Neural cell (in vitro differentiated cells): ENCODE measurements at regions not wholly inside any gene's neighbourhood (a gene's known extent, or its start where the extent isn't known, plus 50 kb on each side); places are given as distances from the start of the nearest gene placed in this dataset.
"Not testable (repeated sequence)": the region's sequence is repeated elsewhere in the genome, so short reads cannot be mapped to it uniquely, and the experiment has no call there.

Experiments
- H2AFZ ChIP-seq: fragments of 200-600, 300-800 bp; sonication (generic), shearing (Covaris generic); 2 replicates; pipeline ENCODE4 v1.6.0; 2014; ENCODE audit warnings: low read depth, mild to moderate bottlenecking, antibody characterized with exemption, low read length, moderate library complexity
- H3F3A ChIP-seq: fragments of 200-600 bp; shearing (Covaris generic); 2 replicates; pipeline ENCODE4 v1.6.1; 2016; ENCODE audit warnings: mild to moderate bottlenecking, moderate library complexity, mixed read lengths, antibody characterized with exemption, low read length; ENCODE audit not compliant: insufficient read depth, poor library complexity, severe bottlenecking
- H3K27ac ChIP-seq: fragments of 200-600, 300-800 bp; sonication (generic), shearing (Covaris generic); 2 replicates; pipeline ENCODE4 v1.5.1; 2014; ENCODE audit warnings: mild to moderate bottlenecking, low read length, moderate library complexity
- H3K27me3 ChIP-seq: fragments of 300-800, 200-600 bp; sonication (generic), shearing (Covaris generic); 2 replicates; pipeline ENCODE4 v1.6.0; 2014; ENCODE audit warnings: mild to moderate bottlenecking, low read depth, low read length, moderate library complexity; ENCODE audit not compliant: insufficient read depth
- H3K36me3 ChIP-seq: fragments of 300-800, 200-600 bp; sonication (generic), shearing (Covaris generic); 2 replicates; pipeline ENCODE4 v1.5.1; 2014; ENCODE audit warnings: mild to moderate bottlenecking, antibody characterized with exemption, low read length, moderate library complexity; ENCODE audit not compliant: insufficient read depth
- H3K4me2 ChIP-seq: fragments of 300-800, 200-600 bp; sonication (generic), shearing (Covaris generic); 2 replicates; pipeline ENCODE4 v1.6.0; 2014; ENCODE audit warnings: mild to moderate bottlenecking, low read length
- H3K4me3 ChIP-seq: fragments of 300-800, 200-600 bp; sonication (generic), shearing (Covaris generic); 2 replicates; pipeline ENCODE4 v1.5.1; 2014; ENCODE audit warnings: mild to moderate bottlenecking, low read length, moderate library complexity
- H3K79me2 ChIP-seq: fragments of 200-600 bp; shearing (Covaris generic); replicated peaks from 2 replicates; pipeline ENCODE4 v1.6.0; 2014; ENCODE audit warnings: mild to moderate bottlenecking, low read length, moderate library complexity; ENCODE audit not compliant: insufficient read depth
- H3K9ac ChIP-seq: fragments of 300-800, 200-600 bp; sonication (generic), shearing (Covaris generic); 2 replicates; pipeline ENCODE4 v1.6.1; 2016; ENCODE audit warnings: mild to moderate bottlenecking, low read length, mixed read lengths
- H3K9me2 ChIP-seq: fragments of 200-600 bp; shearing (Covaris generic); 2 replicates; pipeline ENCODE4 v1.6.1; 2016; ENCODE audit warnings: mild to moderate bottlenecking, low read length, mixed read lengths; ENCODE audit not compliant: insufficient read depth
- H3K9me3 ChIP-seq: fragments of 200-600, 300-800 bp; sonication (generic), shearing (Covaris generic); 2 replicates; pipeline ENCODE4 v1.6.1; 2016; ENCODE audit warnings: mild to moderate bottlenecking, mixed run types, low read length, moderate library complexity, mixed read lengths
- H4K20me1 ChIP-seq: fragments of 200-600 bp; shearing (Covaris generic); 2 replicates; pipeline ENCODE4 v1.6.1; 2016; ENCODE audit warnings: mild to moderate bottlenecking, mixed run types; ENCODE audit not compliant: insufficient read depth
- EP300 ChIP-seq: fragments of 450-650 bp; conservative IDR thresholded peaks from 2 replicates; pipeline ENCODE4 v1.6.1; 2014; ENCODE audit warnings: antibody characterized with exemption, mild to moderate bottlenecking, moderate library complexity; ENCODE audit not compliant: poor library complexity, severe bottlenecking
- EZH2 ChIP-seq: fragments of 200-600, 300-800 bp; shearing (Covaris generic), sonication (generic); IDR thresholded peaks from 2 replicates; pipeline ENCODE4 v1.6.1; 2014; ENCODE audit warnings: antibody characterized with exemption, low read length, borderline replicate concordance, mild to moderate bottlenecking; ENCODE audit not compliant: insufficient read depth, poor library complexity, severe bottlenecking
- MXI1 ChIP-seq: fragments of 450-650 bp; conservative IDR thresholded peaks from 2 replicates; pipeline ENCODE4 v1.6.1; 2014; ENCODE audit warnings: antibody characterized with exemption, mild to moderate bottlenecking; ENCODE audit not compliant: poor library complexity, severe bottlenecking
- POLR2AphosphoS5 ChIP-seq: IDR thresholded peaks from 2 replicates; pipeline ENCODE4 v1.6.1; 2012
- RAD21 ChIP-seq: fragments of 450-650 bp; conservative IDR thresholded peaks from 2 replicates; pipeline ENCODE4 v1.6.1; 2014; ENCODE audit warnings: antibody characterized with exemption, mild to moderate bottlenecking, moderate library complexity
- SMC3 ChIP-seq: fragments of 450-650 bp; conservative IDR thresholded peaks from 2 replicates; pipeline ENCODE4 v1.6.1; 2014; ENCODE audit warnings: antibody characterized with exemption, mild to moderate bottlenecking, moderate library complexity; ENCODE audit not compliant: poor library complexity
- TAF1 ChIP-seq: IDR thresholded peaks from 2 replicates; pipeline ENCODE4 v1.6.1; 2012; ENCODE audit warnings: low read depth
- TF ChIP-seq, protein P1 (sequence below): fragments of 450-650 bp; IDR thresholded peaks from 2 replicates; pipeline ENCODE4 v1.5.1; 2014; ENCODE audit warnings: antibody characterized with exemption, mild to moderate bottlenecking, moderate library complexity; ENCODE audit not compliant: poor library complexity, severe bottlenecking
- TF ChIP-seq, protein P2 (sequence below): IDR thresholded peaks from 2 replicates; pipeline ENCODE4 v1.6.1; 2012; ENCODE audit warnings: borderline replicate concordance

DNA sequence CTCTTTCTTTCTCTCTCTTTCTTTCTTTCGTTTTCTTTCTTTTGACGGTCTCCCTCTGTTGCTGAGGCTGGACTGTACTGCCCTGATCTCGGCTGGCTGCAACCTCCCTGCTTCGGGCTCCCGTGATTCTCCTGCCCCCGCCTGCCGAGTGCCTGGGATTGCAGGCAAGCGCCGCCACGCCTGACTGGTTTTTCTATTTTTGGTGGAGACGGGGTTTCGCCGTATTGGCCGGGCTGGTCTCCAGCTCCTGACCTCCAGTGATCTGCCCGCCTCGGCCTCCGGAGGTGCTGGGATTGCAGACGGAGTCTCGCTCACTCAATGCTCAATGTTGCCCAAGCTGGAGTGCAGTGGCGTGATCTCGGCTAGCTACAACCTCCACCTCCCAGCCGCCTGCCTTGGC, 75.2 kb upstream of the MNS1 start:
- H3F3A ChIP-seq, H3K9me3 ChIP-seq, H3K27ac ChIP-seq, H4K20me1 ChIP-seq, H3K27me3 ChIP-seq, H3K9ac ChIP-seq, H3K4me3 ChIP-seq, H3K36me3 ChIP-seq, H3K9me2 ChIP-seq, H2AFZ ChIP-seq, H3K4me2 ChIP-seq, H3K79me2 ChIP-seq: not testable (repeated sequence)

DNA sequence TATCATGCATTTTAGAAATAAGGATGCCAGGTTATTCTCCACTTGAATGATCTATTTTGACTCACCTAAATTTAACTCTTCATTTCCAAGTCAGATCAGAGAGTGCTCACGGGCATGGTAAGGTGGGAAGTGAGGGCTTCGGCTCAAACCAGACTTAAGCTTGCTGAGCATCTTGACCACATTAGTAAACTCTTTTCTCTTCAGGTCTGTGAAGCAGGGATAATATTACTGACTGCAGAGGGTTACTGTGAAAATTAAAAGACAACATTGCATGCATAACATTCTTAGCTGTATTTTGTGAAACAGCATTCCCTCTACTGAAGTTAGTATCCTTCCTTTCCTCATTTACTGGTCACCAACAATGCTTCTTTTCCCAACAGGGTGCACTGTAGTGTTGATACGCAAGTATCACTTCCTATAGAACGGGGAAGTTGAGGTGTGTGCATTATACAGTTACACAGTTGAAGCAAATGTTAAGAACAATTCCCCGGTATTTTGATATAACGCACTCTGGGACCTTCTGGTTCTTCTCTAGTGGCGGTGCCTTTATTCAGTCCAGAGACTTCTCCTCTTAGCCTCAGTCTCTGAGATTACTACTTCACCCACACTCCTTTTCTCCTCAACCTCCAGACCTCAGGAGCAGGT, 74.1 kb upstream of the MNS1 start:
- no peaks in the 10 kb centered on the region for H4K20me1 ChIP-seq
- no peak overlapping the region for H3K4me3 ChIP-seq
- H3F3A ChIP-seq = no peaks in the 10 kb centered on the region
- no peaks in the 10 kb centered on the region for H3K9me3 ChIP-seq
- no peak overlapping the region for H2AFZ ChIP-seq
- no peaks in the 10 kb centered on the region for H3K36me3 ChIP-seq
- no peaks in the 10 kb centered on the region for H3K27me3 ChIP-seq
- H3K9ac ChIP-seq = no peak overlapping the region
- H3K9me2 ChIP-seq = no peaks in the 10 kb centered on the region
- TF ChIP-seq SMC3 (no peak), TAF1 (no peak), RAD21 (no peak), POLR2AphosphoS5 (no peak), EZH2 (no peak), EP300 (no peak), MXI1 (no peak)
- TF ChIP-seq, protein P1, sequence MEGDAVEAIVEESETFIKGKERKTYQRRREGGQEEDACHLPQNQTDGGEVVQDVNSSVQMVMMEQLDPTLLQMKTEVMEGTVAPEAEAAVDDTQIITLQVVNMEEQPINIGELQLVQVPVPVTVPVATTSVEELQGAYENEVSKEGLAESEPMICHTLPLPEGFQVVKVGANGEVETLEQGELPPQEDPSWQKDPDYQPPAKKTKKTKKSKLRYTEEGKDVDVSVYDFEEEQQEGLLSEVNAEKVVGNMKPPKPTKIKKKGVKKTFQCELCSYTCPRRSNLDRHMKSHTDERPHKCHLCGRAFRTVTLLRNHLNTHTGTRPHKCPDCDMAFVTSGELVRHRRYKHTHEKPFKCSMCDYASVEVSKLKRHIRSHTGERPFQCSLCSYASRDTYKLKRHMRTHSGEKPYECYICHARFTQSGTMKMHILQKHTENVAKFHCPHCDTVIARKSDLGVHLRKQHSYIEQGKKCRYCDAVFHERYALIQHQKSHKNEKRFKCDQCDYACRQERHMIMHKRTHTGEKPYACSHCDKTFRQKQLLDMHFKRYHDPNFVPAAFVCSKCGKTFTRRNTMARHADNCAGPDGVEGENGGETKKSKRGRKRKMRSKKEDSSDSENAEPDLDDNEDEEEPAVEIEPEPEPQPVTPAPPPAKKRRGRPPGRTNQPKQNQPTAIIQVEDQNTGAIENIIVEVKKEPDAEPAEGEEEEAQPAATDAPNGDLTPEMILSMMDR = no peak
- TF ChIP-seq, protein P2, sequence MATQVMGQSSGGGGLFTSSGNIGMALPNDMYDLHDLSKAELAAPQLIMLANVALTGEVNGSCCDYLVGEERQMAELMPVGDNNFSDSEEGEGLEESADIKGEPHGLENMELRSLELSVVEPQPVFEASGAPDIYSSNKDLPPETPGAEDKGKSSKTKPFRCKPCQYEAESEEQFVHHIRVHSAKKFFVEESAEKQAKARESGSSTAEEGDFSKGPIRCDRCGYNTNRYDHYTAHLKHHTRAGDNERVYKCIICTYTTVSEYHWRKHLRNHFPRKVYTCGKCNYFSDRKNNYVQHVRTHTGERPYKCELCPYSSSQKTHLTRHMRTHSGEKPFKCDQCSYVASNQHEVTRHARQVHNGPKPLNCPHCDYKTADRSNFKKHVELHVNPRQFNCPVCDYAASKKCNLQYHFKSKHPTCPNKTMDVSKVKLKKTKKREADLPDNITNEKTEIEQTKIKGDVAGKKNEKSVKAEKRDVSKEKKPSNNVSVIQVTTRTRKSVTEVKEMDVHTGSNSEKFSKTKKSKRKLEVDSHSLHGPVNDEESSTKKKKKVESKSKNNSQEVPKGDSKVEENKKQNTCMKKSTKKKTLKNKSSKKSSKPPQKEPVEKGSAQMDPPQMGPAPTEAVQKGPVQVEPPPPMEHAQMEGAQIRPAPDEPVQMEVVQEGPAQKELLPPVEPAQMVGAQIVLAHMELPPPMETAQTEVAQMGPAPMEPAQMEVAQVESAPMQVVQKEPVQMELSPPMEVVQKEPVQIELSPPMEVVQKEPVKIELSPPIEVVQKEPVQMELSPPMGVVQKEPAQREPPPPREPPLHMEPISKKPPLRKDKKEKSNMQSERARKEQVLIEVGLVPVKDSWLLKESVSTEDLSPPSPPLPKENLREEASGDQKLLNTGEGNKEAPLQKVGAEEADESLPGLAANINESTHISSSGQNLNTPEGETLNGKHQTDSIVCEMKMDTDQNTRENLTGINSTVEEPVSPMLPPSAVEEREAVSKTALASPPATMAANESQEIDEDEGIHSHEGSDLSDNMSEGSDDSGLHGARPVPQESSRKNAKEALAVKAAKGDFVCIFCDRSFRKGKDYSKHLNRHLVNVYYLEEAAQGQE = no peak
- H3K79me2 ChIP-seq = no peaks in the 10 kb centered on the region
- H3K27ac ChIP-seq = no peak overlapping the region
- H3K4me2 ChIP-seq = no peak overlapping the region

DNA sequence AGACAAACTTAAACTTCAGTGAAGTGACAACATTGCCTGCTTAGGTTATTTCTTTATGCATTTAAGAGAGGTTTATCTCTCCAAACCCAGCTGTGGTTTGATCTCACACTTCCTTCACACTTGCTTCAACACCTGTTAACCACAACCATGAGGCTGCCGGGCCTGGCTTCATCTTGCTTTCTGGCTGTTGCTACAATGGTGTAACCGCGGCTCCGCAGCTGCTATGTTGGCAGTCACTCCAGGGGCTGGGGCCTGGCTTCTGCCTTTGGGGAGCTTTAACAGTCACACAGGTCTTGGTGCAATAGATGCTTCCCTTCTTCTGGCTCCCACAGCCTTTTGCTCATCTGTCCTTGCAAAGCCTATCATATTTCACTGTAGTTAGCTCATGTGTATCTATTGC, 72.9 kb upstream of the MNS1 start:
- Histone ChIP-seq H2AFZ (no peak overlapping the region), H3K4me2 (no peak overlapping the region), H3F3A (no peaks in the 10 kb centered on the region), H3K27ac (no peak overlapping the region), H3K79me2 (no peaks in the 10 kb centered on the region), H3K9me3 (no peaks in the 10 kb centered on the region), H3K4me3 (no peak overlapping the region), H3K9ac (no peak overlapping the region), H3K36me3 (no peaks in the 10 kb centered on the region), H4K20me1 (no peaks in the 10 kb centered on the region), H3K27me3 (no peaks in the 10 kb centered on the region), H3K9me2 (no peaks in the 10 kb centered on the region)
- TF ChIP-seq POLR2AphosphoS5 (no peak), EP300 (no peak), EZH2 (no peak), SMC3 (no peak)
